ENCODE measurements at regions not wholly inside any gene's neighbourhood (a gene's known extent, or its start where the extent isn't known, plus 50 kb on each side); places are given as distances from the start of the nearest gene placed in this dataset.

DNA sequence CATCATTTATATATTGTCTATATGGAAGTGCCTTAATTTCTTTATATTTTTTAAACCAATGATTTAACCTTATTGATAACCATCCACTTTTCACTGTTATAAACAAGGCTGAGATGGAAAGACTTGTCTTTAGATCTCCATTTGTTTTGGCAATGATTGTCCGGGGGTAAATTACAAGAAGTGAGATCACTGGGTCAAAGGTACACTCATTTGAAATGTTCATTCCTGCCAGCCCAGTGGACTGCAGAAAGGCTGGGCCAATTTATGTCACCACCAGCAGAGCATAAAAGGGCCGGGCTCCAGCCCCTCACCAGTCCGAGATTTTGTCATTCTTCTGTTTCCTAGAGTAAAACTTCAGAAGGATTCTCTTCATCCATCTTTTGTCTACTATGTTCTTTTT, 93.6 kb upstream of the NEO1 start:
- Mint-ChIP-seq H3K36me3 (peaks cover 19% of the 10 kb centered on the region), H3K9me3 (peaks cover 26% of the 10 kb centered on the region), H3K4me1 (peaks cover 11% of the 10 kb centered on the region), H3K4me3 (no peak overlapping the region), H3K27ac (no peak overlapping the region), H3K27me3 (ENCODE audit: low read depth) (peaks cover under 1% of the 10 kb centered on the region)
- TF ChIP-seq, protein P1, sequence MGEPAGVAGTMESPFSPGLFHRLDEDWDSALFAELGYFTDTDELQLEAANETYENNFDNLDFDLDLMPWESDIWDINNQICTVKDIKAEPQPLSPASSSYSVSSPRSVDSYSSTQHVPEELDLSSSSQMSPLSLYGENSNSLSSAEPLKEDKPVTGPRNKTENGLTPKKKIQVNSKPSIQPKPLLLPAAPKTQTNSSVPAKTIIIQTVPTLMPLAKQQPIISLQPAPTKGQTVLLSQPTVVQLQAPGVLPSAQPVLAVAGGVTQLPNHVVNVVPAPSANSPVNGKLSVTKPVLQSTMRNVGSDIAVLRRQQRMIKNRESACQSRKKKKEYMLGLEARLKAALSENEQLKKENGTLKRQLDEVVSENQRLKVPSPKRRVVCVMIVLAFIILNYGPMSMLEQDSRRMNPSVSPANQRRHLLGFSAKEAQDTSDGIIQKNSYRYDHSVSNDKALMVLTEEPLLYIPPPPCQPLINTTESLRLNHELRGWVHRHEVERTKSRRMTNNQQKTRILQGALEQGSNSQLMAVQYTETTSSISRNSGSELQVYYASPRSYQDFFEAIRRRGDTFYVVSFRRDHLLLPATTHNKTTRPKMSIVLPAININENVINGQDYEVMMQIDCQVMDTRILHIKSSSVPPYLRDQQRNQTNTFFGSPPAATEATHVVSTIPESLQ (CRISPR knock-in tag; IDR thresholded peaks at IDR 0.05), result no peak
- no peak for TF ChIP-seq AR (CRISPR knock-in tag; IDR thresholded peaks at IDR 0.05)
- TF ChIP-seq HMGXB4 (CRISPR knock-in tag; IDR thresholded peaks at IDR 0.05), result no peak
- no peak for TF ChIP-seq ZSCAN18 (CRISPR knock-in tag; IDR thresholded peaks at IDR 0.05)
- TF ChIP-seq NR3C1 (CRISPR knock-in tag; conservative IDR thresholded peaks at IDR 0.05; ENCODE audit: low read depth), result no peak
- no peak for TF ChIP-seq EMX1 (CRISPR knock-in tag; IDR thresholded peaks at IDR 0.05)
- no peak for TF ChIP-seq GTF2I (CRISPR knock-in tag; conservative IDR thresholded peaks at IDR 0.05)
- no peak for ATAC-seq
- CTCF ChIA-PET, result no interaction called here
- DNase-seq (ENCODE audit: low spot score), result no peak
- POLR2A ChIA-PET, result no interaction called here

DNA sequence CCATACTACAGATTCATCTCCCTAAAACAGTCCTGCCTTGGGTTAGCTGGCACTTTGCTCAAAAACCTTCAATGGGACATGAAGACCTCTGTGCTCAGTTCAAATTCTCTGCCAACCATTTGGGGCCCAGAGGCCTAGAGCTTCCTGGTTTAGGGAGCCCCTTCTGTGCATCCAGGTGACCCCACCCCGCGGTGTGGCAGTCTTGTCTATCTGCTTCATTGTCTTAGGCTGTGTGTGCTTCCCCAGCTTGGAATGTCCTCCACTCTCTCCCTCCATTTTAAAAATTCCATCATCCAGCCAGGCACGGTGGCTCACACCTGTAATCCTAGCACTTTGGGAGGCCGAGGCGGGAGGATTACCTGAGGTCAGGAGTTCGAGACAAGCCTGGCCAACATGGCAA, 99.0 kb upstream of the NEO1 start:
- Mint-ChIP-seq H3K36me3 (no peaks in the 10 kb centered on the region), H3K9me3 (no peaks in the 10 kb centered on the region), H3K27ac (no peak overlapping the region), H3K4me1 (peaks cover 11% of the 10 kb centered on the region), H3K4me3 (no peak overlapping the region), H3K27me3 (ENCODE audit: low read depth) (no peaks in the 10 kb centered on the region; the same call in 1 of the 2 replicates)
- DNase-seq (ENCODE audit: low spot score) (no peak), ATAC-seq (no peak)
- ChIA-PET CTCF (no interaction called here), POLR2A (no interaction called here)
- no peak for TF ChIP-seq MAX (CRISPR knock-in tag; IDR thresholded peaks at IDR 0.05)
- TF ChIP-seq CREB1 (CRISPR knock-in tag; IDR thresholded peaks at IDR 0.05), result no peak

DNA sequence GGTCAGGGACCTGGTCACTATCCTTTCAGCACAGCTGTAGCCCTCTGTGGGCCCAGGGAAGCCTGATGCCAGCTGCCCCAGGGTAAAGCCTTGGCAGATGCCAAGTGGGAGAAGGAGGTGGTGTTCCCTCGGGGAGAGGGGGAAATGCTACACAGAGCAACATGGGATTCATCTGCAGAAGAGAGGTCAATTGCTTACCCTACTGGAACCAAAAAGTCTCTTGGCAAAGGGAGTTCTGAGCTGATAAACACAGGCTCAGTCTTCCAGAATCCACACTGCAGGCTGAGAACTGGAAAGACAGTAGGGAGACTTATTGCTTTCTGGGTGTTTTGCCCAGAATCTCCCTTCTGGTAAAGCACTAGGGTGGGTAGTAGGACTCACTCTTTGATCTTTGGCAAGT, 100.1 kb upstream of the NEO1 start:
- no peaks in the 10 kb centered on the region for H3K36me3 Mint-ChIP-seq
- CTCF ChIA-PET, result no interaction called here
- no peak for TF ChIP-seq OVOL2 (CRISPR knock-in tag; IDR thresholded peaks at IDR 0.05; ENCODE audit: borderline replicate concordance)
- no peak for TF ChIP-seq USF2 (CRISPR knock-in tag; IDR thresholded peaks at IDR 0.05)
- TF ChIP-seq ZNF281 (CRISPR knock-in tag; IDR thresholded peaks at IDR 0.05), result no peak
- no peak for TF ChIP-seq KAT7 (CRISPR knock-in tag; IDR thresholded peaks at IDR 0.05; ENCODE audit: borderline replicate concordance)
- no peak for TF ChIP-seq AR (CRISPR knock-in tag; IDR thresholded peaks at IDR 0.05)
- no peak for TF ChIP-seq ZNF396 (CRISPR knock-in tag; IDR thresholded peaks at IDR 0.05; ENCODE audit: borderline replicate concordance)
- TF ChIP-seq SMAD4 (CRISPR knock-in tag; IDR thresholded peaks at IDR 0.05), result no peak
- TF ChIP-seq ZNF138 (CRISPR knock-in tag; conservative IDR thresholded peaks at IDR 0.05), result no peak
- TF ChIP-seq SP1 (CRISPR knock-in tag; conservative IDR thresholded peaks at IDR 0.05), result no peak
- no peak for TF ChIP-seq CREM (CRISPR knock-in tag; IDR thresholded peaks at IDR 0.05)

More for the DNA sequence above, 100.1 kb upstream of the NEO1 start:
- H3K4me3 Mint-ChIP-seq, result no peak overlapping the region
- no peaks in the 10 kb centered on the region for H3K9me3 Mint-ChIP-seq
- peaks cover 11% of the 10 kb centered on the region for H3K4me1 Mint-ChIP-seq
- DNase-seq (ENCODE audit: low spot score) (no peak), ATAC-seq (no peak)
- no peak overlapping the region for H3K27ac Mint-ChIP-seq
- no peaks in the 10 kb centered on the region; the same call in 1 of the 2 replicates for H3K27me3 Mint-ChIP-seq (ENCODE audit: low read depth)
- POLR2A ChIA-PET, result no interaction called here
